OCI-LY3 (cell line): ENCODE measurements at regions not wholly inside any gene's neighbourhood (a gene's known extent, or its start where the extent isn't known, plus 50 kb on each side); places are given as distances from the start of the nearest gene placed in this dataset.

Experiments used
- EZH2phosphoT487 ChIP-seq: fragments of 200-600 bp; shearing (Covaris generic); IDR thresholded peaks from 2 replicates; pipeline ENCODE4 v1.6.1; 2018; ENCODE audit warnings: antibody characterized with exemption, mixed run types, low read depth
- TF ChIP-seq, protein P1 (sequence below): fragments of 200-600, 300-600 bp; sonication (generic); IDR thresholded peaks from 2 replicates; pipeline ENCODE4 v1.5.1; 2014; ENCODE audit warnings: antibody characterized with exemption, low read length, low read depth

DNA sequence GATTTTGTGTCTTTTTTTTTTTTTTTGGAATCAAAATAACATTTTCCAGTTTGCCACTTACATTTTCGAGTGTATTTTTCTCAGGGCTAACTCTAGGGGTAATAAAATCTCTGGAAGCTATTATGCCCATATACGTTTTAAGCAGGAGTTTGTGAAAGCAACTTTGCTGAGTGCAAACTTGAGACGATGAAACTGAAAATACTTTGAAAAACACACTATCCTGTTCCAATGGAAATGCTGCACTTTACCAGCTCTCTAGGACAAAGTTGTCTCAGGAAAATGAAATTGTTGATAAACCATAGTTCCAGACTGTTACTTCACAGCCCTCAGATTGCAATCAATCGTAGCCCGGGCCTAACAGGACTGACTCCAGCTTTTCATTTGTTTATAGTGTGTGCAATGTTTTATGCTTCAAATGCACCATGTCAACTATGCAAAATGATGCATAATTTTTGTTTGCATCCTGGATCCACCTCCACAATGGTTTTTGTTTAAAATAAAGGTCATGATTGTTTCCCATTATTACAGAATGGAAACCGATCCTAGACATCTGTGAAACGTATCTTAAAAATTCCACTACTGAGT, 220.6 kb upstream of the PKN2 start:
- TF ChIP-seq, protein P1, sequence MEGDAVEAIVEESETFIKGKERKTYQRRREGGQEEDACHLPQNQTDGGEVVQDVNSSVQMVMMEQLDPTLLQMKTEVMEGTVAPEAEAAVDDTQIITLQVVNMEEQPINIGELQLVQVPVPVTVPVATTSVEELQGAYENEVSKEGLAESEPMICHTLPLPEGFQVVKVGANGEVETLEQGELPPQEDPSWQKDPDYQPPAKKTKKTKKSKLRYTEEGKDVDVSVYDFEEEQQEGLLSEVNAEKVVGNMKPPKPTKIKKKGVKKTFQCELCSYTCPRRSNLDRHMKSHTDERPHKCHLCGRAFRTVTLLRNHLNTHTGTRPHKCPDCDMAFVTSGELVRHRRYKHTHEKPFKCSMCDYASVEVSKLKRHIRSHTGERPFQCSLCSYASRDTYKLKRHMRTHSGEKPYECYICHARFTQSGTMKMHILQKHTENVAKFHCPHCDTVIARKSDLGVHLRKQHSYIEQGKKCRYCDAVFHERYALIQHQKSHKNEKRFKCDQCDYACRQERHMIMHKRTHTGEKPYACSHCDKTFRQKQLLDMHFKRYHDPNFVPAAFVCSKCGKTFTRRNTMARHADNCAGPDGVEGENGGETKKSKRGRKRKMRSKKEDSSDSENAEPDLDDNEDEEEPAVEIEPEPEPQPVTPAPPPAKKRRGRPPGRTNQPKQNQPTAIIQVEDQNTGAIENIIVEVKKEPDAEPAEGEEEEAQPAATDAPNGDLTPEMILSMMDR, result no peak
- no peak for TF ChIP-seq EZH2phosphoT487
